PC-9 (cell line): ENCODE measurements at regions not wholly inside any gene's neighbourhood (a gene's known extent, or its start where the extent isn't known, plus 50 kb on each side); places are given as distances from the start of the nearest gene placed in this dataset.

Experiments used
- BruUV-seq: library from RNA; stranded (reverse); fragments of 400-500 nt; replicated peaks from 2 replicates; lab custom pipeline; 2021; lab: Mats Ljungman, UMichigan
- CTCF ChIA-PET: fragments of 300-600 bp; sonication (Branson Sonifier 250); formaldehyde crosslinking; loops from one replicate; lab custom pipeline; 2022; ENCODE audit warnings: antibody characterized with exemption; lab: Charles Lee
- POLR2A ChIA-PET: fragments of 300-600 bp; sonication (Branson Sonifier 250); formaldehyde crosslinking; loops from one replicate; lab custom pipeline; 2022; ENCODE audit warnings: antibody characterized with exemption; ENCODE audit not compliant: unreplicated experiment; lab: Charles Lee
- DNase-seq, 2 experiments: peaks; one replicate each; pipeline versions ENCODE4 v3.0.0 to v3.0.0-alpha.2; 2015 to 2022; ENCODE audit warnings: mixed read lengths in 1 of 2
- H2AFZ ChIP-seq: fragments of 200-600 bp; sonication (generic); 2 replicates; pipeline ENCODE4 v1.8.1; 2017; ENCODE audit warnings: antibody characterized with exemption
- H3F3A ChIP-seq: fragments of 200-600 bp; sonication (generic); 2 replicates; pipeline ENCODE4 v1.8.1; 2017; ENCODE audit warnings: antibody characterized with exemption, mild to moderate bottlenecking, low read depth; ENCODE audit not compliant: insufficient read depth
- H3K27ac ChIP-seq: fragments of 200-600 bp; sonication (generic); 2 replicates; pipeline ENCODE4 v1.6.1; 2016; ENCODE audit warnings: mixed run types
- H3K27me3 ChIP-seq: fragments of 200-600 bp; sonication (generic); 2 replicates; pipeline ENCODE4 v1.6.1; 2016; ENCODE audit warnings: low read depth, mixed run types; ENCODE audit not compliant: insufficient read depth
- H3K36me3 ChIP-seq: fragments of 200-600 bp; sonication (generic); 2 replicates; pipeline ENCODE4 v1.6.1; 2016; ENCODE audit warnings: low read depth, mixed run types
- H3K4me1 ChIP-seq: fragments of 200-600 bp; sonication (generic); replicated peaks from 2 replicates; pipeline ENCODE4 v1.6.1; 2016; ENCODE audit warnings: mixed run types; ENCODE audit not compliant: insufficient read depth
- H3K4me2 ChIP-seq: fragments of 200-600 bp; sonication (generic); 2 replicates; pipeline ENCODE4 v1.6.1; 2017; ENCODE audit warnings: mixed run types
- H3K4me3 ChIP-seq: fragments of 200-600 bp; sonication (generic); 2 replicates; pipeline ENCODE4 v1.6.1; 2016; ENCODE audit warnings: mixed run types
- H3K79me2 ChIP-seq: fragments of 200-600 bp; sonication (generic); 2 replicates; pipeline ENCODE4 v1.6.1; 2017; ENCODE audit warnings: low read depth, mixed run types
- H3K9me2 ChIP-seq: fragments of 200-600 bp; sonication (generic); 2 replicates; pipeline ENCODE4 v1.8.1; 2017; ENCODE audit warnings: mild to moderate bottlenecking; ENCODE audit not compliant: insufficient read depth
- H3K9me3 ChIP-seq: fragments of 200-600 bp; sonication (generic); 2 replicates; pipeline ENCODE4 v1.8.1; 2016; ENCODE audit warnings: low read depth; ENCODE audit not compliant: insufficient read depth
- H4K20me1 ChIP-seq: fragments of 200-600 bp; sonication (generic); 2 replicates; pipeline ENCODE4 v1.8.1; 2017; ENCODE audit not compliant: insufficient read depth
- CTCF ChIP-seq: fragments of 200-600 bp; sonication (generic); conservative IDR thresholded peaks from 2 replicates; pipeline ENCODE4 v1.6.1; 2017; ENCODE audit warnings: mixed run types, antibody characterized with exemption, mild to moderate bottlenecking, moderate library complexity
- EZH2 ChIP-seq: fragments of 200-600 bp; sonication (generic); IDR thresholded peaks from 2 replicates; pipeline ENCODE4 v1.8.0; 2017; ENCODE audit warnings: antibody characterized with exemption, low read depth
- intact Hi-C: fragments of 100-400 bp; cut with micrococcal nuclease; formaldehyde crosslinking; loops from one replicate; pipeline ENCODE4 v1.10.0; 2022; ENCODE audit not compliant: unreplicated experiment

GRCh38 chr3:94378322-94378721 is 315.5 kb downstream of the NSUN3 start:
- Histone ChIP-seq H3K27me3 (no peaks in the 10 kb centered on the region), H3K9me2 (no peaks in the 10 kb centered on the region), H2AFZ (no peak overlapping the region), H3K4me3 (no peak overlapping the region), H3K36me3 (no peaks in the 10 kb centered on the region), H3K27ac (no peak overlapping the region), H3F3A (no peaks in the 10 kb centered on the region), H3K4me2 (no peak overlapping the region), H3K4me1 (no peaks in the 10 kb centered on the region), H4K20me1 (no peaks in the 10 kb centered on the region), H3K9me3 (no peaks in the 10 kb centered on the region), H3K79me2 (no peaks in the 10 kb centered on the region)
- DNase-seq, result no peak
- TF ChIP-seq CTCF (no peak), EZH2 (no peak)
- CTCF ChIA-PET, result no interaction called here
- intact Hi-C loops, result loop anchor here (10.0 kb wide), 2 partner anchors 56 to 126 kb away; no protein-coding TSS in a partner anchor
- POLR2A ChIA-PET, result no interaction called here
- no TSS peak for BruUV-seq

GRCh38 chr3:94379264-94379663 is 316.4 kb downstream of the NSUN3 start:
- no peak for TF ChIP-seq EZH2
- TF ChIP-seq CTCF, result no peak
- no peak overlapping the region for H3K4me3 ChIP-seq
- no peaks in the 10 kb centered on the region for H3K27me3 ChIP-seq
- H3K36me3 ChIP-seq, result no peaks in the 10 kb centered on the region
- H3K9me2 ChIP-seq, result 0 out of 2 replicates have a peak, but pooled peaks cover 3% of the 10 kb centered on the region
- ChIA-PET POLR2A (no interaction called here), CTCF (interaction anchor here (0.7 kb wide), 1 partner anchor 329 kb away, joined by 4 read pairs; no protein-coding TSS in a partner anchor)
- DNase-seq, result no peak
- BruUV-seq, result no TSS peak
- no peaks in the 10 kb centered on the region for H4K20me1 ChIP-seq
- H2AFZ ChIP-seq, result no peak overlapping the region
- no peaks in the 10 kb centered on the region for H3K4me1 ChIP-seq
- no peak overlapping the region for H3K27ac ChIP-seq
- H3K79me2 ChIP-seq, result no peaks in the 10 kb centered on the region
- no peak overlapping the region for H3K4me2 ChIP-seq
- H3F3A ChIP-seq, result no peaks in the 10 kb centered on the region
- no peaks in the 10 kb centered on the region for H3K9me3 ChIP-seq
- intact Hi-C loops, result loop anchor here (10.0 kb wide), 2 partner anchors 56 to 126 kb away; no protein-coding TSS in a partner anchor

GRCh38 chr3:94394885-94395284 is 332.0 kb downstream of the NSUN3 start:
- Histone ChIP-seq H3K4me1 (no peaks in the 10 kb centered on the region), H3K4me2 (no peak overlapping the region), H2AFZ (no peak overlapping the region), H3K27ac (no peak overlapping the region), H3K27me3 (no peaks in the 10 kb centered on the region), H3K79me2 (no peaks in the 10 kb centered on the region), H4K20me1 (no peaks in the 10 kb centered on the region), H3K9me2 (no peaks in the 10 kb centered on the region), H3F3A (no peaks in the 10 kb centered on the region), H3K4me3 (no peak overlapping the region), H3K9me3 (no peaks in the 10 kb centered on the region), H3K36me3 (no peaks in the 10 kb centered on the region)
- CTCF ChIA-PET, result no interaction called here
- DNase-seq, result no peak
- no TSS peak for BruUV-seq
- POLR2A ChIA-PET, result no interaction called here
- TF ChIP-seq CTCF (no peak), EZH2 (no peak)
- intact Hi-C loops, result no loop called here
